ENCODE measurements at regions not wholly inside any gene's neighbourhood (a gene's known extent, or its start where the extent isn't known, plus 50 kb on each side); places are given as distances from the start of the nearest gene placed in this dataset.

DNA sequence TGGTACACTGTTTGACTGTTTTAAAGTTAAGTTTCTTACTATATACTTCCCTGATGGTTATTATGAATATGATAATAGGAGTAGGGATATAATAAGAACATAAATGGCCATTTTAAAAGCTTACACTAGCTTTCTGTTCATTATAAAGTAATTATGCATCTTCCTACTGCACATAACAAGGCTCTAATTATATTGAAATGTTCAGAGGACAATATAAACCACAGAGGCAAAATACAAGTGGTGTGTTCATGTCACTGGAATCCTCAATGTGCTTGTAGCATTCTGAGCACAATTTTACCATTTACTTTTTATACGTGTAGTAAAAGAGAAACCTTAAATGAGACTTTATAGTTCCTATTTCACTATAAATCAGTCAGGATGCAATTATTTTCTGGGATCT is 268.3 kb downstream of the TMA16 start:
- no peak for DNase-seq

DNA sequence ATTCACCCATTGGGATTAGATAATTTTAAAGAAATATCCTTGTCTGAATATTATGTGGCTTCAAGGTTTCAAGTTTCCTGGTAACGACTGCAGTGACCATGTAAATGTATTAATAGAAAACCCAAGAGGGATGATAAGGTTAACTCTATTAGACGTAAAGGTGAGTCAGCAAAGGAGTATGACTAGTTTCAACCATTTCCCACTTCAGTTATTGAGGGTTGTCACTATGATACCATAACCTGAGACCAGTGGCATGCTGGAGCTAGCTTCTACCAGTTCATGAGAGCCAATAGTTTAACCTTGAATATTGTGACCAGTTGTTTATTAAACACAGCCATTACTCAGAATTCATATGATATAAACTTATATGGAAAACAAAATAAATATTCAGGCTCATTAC is 270.1 kb downstream of the TMA16 start:
- DNase-seq, result no peak

- no peak for DNase-seq
These were observed 273.5 kb downstream of the TMA16 start for GRCh38 chr4:163768014-163768413.

GRCh38 chr4:163772238-163772637 is 277.7 kb downstream of the TMA16 start:
- no peak for DNase-seq

GRCh38 chr4:163773940-163774339 is 279.4 kb downstream of the TMA16 start:
- no peak for DNase-seq

DNA sequence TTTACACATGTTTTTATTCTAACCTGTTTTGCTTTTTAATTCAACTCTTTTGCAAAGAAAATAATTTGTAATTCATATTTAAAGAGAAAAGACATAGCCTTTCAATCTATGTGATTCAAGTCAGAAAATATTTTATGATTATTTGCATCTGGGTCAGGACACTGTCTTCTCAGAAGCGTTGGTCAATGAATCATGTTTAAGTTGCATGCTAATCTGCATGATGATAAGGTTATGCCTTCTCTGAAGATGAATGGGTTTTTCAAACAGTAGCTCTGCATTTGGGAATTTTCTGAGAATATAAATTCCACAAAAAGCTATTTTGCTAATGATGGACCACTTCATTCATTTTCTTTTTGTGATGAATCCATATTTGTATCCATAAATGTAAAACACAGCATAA is 282.5 kb downstream of the TMA16 start:
- no peak for DNase-seq

DNA sequence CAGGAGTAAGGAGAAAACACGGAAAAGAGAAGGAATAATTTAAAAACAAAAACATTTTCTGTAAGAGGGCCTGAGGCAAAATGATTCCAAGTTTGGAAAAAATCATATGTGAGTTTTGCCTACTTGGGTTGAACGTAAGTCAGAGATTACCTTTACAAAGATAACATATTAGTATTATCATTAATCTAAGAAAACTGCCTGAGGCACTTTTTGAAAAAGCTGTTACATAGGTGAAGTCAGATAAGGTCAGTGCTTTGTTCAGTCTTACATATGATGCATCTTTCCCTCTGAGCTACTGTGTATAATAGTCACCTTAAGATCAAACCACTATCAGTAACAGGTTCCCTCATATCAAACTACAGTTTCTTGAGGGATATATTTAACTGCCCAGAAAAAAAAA is 287.2 kb downstream of the TMA16 start:
- no peak for DNase-seq

- no peak for DNase-seq
These were observed 295.7 kb downstream of the TMA16 start for GRCh38 chr4:163790231-163790630.

DNA sequence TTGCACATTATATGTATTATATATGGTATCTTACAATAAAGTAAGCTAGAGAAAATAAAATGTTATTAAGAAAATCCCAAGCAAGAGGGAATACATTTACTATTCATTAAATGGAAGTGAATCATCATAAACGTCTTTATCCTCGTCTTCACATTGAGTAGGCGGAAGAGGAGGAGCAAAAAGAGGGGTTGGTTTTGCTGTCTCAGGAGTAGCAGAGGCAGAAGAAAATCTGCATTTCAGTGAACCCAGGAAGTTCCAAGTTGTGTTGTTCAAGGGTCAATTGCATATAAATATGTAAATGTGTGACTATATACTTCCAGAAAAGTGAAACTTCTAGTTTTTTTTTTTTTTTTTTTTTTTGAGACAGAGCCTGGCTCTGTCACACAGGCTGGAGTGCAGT is 301.4 kb downstream of the TMA16 start:
- DNase-seq, result no peak

DNA sequence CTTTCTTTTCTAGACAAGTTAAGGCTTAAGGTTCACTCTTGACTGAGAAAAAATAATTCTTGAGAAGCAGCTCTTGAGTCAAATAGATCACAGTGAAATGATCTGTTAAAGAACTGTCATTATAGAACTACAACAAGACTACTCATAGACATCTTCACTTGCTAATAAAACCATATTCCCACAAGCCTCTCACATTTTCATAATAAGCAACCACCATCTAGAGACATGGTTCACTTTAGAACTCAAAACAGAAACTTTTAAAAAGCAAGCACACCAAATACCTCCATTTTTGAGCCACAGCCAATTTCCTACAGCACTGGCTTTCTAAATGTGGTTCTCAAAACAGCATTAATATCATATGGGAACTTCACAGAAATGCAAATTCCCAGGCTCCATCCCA is 309.5 kb downstream of the TMA16 start:
- DNase-seq, result no peak

GRCh38 chr4:163806653-163807052 is 312.2 kb downstream of the TMA16 start:
- no peak for DNase-seq

DNA sequence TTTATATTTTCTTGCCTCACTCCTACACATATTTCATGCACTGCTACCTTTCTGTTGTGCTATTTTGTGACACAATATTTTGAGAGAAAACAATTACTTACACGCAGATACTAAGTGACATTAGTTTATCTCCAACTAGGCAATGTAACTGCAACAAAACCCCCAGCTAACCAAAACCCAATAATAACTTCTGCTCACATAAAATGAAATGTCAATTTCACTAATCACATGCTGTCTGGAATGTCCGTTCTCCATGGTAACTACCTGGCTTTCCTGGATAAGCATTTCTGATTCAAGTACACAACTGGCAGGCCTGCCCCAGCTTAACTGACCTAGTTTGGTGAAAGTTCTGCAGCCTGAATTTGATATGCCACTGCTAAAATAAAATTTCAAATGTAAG is 313.5 kb downstream of the TMA16 start:
- DNase-seq, result no peak

GRCh38 chr4:163810755-163811154 is 316.3 kb downstream of the TMA16 start:
- no peak for DNase-seq

GRCh38 chr4:163815776-163816175 is 321.3 kb downstream of the TMA16 start:
- no peak for DNase-seq

DNA sequence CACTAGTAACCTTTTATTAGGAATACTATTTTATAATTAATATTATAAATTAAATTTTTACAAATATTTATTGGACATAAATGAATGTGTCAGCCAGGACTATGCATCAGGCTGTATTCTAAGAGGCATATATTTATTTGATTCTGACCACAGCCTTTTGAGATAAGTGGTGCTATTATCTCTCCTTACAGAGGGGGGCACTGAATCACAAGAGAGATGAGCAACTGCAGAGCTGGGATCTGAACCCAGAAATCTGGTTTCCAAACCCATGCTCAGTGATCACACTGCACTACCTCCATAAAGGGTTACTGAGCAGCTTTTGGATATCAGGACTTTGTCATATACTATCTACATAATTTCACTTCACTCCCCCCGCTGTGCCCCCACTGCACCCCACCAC is 322.0 kb downstream of the TMA16 start:
- no peak for DNase-seq

DNA sequence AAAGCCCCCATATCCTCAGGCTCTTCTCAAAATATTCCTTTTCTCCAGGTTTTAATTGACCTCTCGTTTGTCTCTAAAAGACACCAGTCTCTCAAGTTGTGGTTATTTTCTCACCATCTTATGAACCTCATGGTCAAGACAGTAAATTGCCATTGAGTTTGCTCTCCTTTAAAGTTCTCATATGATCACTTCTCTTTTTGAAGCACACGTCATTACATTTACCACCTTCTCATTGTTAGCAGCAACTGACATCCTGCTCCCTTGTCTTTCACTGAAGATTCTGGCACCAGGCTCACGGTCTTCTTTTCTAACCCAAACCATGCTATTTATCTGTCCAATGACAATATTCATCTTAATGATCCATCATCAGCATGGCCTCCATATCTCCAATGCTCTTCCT is 324.2 kb downstream of the TMA16 start:
- no peak for DNase-seq

DNA sequence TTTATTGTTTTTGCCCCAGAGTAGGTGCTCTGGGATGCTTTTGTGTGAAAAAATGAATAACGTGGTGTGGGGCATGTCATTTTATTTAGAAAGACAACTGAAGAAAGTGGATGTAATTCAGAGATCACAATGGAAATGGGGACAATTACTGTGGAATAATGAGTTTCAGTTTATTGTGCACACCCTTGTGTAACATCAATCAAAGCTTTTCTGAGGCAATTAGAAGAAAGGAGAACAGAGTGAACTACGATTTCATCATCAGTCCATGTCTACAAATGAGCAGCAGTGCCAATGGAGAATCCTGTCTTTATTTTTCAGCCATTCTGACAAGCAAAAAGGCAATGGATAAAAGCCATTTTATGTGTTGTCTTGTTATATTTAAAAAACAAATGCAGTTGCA is 339.2 kb downstream of the TMA16 start:
- no peak for DNase-seq

DNA sequence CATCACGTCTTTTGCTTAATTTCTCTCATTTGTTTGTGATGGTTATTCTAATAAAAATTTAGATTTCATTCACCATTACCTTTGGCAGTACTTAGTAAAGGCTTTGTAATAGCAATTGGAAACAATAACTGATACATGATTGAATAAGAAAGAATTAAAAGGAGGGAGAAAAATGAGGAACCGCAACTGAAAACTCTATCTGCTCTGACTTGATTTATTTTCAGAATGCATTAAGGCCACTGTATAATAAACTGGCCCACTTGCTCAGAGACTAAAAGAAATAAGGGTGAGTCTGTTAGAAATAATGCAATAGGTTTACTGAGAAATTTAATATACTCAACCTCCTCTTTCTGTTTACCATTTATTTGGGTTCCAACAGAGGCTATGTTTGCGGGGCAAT is 351.5 kb downstream of the TMA16 start:
- DNase-seq, result no peak

DNA sequence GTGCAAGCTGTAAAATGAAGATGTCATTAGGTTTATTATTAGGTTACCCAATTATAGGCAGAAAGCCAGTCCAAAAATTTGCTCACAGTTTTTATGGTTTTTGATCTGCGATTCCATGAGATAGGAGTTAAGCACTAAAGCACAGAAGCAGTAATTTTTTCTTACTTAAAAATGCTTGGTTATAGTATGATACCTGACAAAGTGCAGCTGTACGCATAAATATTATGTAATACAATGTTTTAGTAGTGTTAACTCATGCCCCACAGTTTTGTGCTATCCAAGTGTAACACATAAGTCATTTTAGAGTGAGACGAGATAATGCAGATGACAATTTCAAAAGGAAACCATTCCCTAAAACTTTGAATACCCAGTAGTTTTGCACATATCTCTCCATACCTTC is 357.8 kb downstream of the TMA16 start:
- no peak for DNase-seq

GRCh38 chr4:163857903-163858302 is 363.4 kb downstream of the TMA16 start:
- DNase-seq, result no peak

- no peak for DNase-seq
These were observed 364.0 kb downstream of the TMA16 start for GRCh38 chr4:163858515-163858914.

- DNase-seq, result no peak
These were observed 368.6 kb downstream of the TMA16 start for GRCh38 chr4:163863082-163863481.

- no peak for DNase-seq
These were observed 370.5 kb downstream of the TMA16 start for GRCh38 chr4:163865010-163865409.

GRCh38 chr4:163866728-163867315 is 372.3 kb downstream of the TMA16 start:
- no peak for DNase-seq

DNA sequence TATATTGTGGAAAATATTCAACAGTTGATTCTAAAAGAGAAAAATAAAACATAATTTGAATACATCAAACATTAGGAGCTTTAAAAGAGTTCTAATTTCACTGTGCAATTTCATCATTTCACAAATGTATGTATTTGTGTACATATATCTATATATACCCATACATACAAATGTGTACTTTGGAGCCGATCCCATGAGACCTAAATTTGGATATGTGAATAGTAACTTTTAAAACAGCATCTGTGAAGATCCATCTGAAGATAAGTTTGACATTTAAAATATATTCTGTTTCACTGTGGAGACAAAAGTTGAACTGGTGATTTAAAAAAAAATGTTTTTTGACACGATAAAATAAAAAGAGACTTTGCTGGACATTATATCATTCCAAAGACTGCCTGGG is 374.0 kb downstream of the TMA16 start:
- no peak for DNase-seq
